ENCODE measurements at regions not wholly inside any gene's neighbourhood (a gene's known extent, or its start where the extent isn't known, plus 50 kb on each side); places are given as distances from the start of the nearest gene placed in this dataset.
"Not testable (repeated sequence)": the region's sequence is repeated elsewhere in the genome, so short reads cannot be mapped to it uniquely, and the experiment has no call there.

GRCh38 chr1:219863816-219864215 lies 64.5 kb downstream of the SLC30A10 start:
- not testable (repeated sequence) for DNase-seq

- no peak for DNase-seq
Observed at GRCh38 chr1:219862366-219862765, 66.0 kb downstream of the SLC30A10 start.

GRCh38 chr1:219858980-219859379 lies 69.4 kb downstream of the SLC30A10 start:
- no peak for DNase-seq

- DNase-seq: no peak
Observed at GRCh38 chr1:219847215-219847855, 81.0 kb downstream of the SLC30A10 start.

GRCh38 chr1:219839595-219839994 lies 88.8 kb downstream of the SLC30A10 start:
- DNase-seq: not testable (repeated sequence)

GRCh38 chr1:219837994-219838294 lies 90.4 kb downstream of the SLC30A10 start:
- DNase-seq: no peak

- DNase-seq: peak; percentile 45
Observed at GRCh38 chr1:219837274-219837993, 90.9 kb downstream of the SLC30A10 start.

- DNase-seq: no peak
Observed at GRCh38 chr1:219834314-219834917, 93.9 kb downstream of the SLC30A10 start.

GRCh38 chr1:219833214-219833815 lies 95.0 kb downstream of the SLC30A10 start:
- no peak for DNase-seq

- no peak for DNase-seq
Observed at GRCh38 chr1:219826290-219826689, 102.1 kb downstream of the SLC30A10 start.

GRCh38 chr1:219825355-219825754 lies 103.0 kb downstream of the SLC30A10 start:
- DNase-seq: no peak

GRCh38 chr1:219824338-219824737 lies 104.0 kb downstream of the SLC30A10 start:
- DNase-seq: no peak

- no peak for DNase-seq
Observed at GRCh38 chr1:219820551-219820950, 107.8 kb downstream of the SLC30A10 start.

GRCh38 chr1:219817914-219818313 lies 110.4 kb downstream of the SLC30A10 start:
- DNase-seq: no peak

- DNase-seq: no peak
Observed at GRCh38 chr1:219813294-219813693, 115.1 kb downstream of the SLC30A10 start.

- peak; percentile 34 for DNase-seq
Observed at GRCh38 chr1:219812491-219813203, 115.7 kb downstream of the SLC30A10 start.

GRCh38 chr1:219812086-219812485 lies 116.3 kb downstream of the SLC30A10 start:
- no peak for DNase-seq

GRCh38 chr1:219810451-219810850 lies 117.9 kb downstream of the SLC30A10 start:
- DNase-seq: no peak

GRCh38 chr1:219808790-219809189 lies 119.6 kb downstream of the SLC30A10 start:
- no peak for DNase-seq

GRCh38 chr1:219806642-219807041 lies 121.7 kb downstream of the SLC30A10 start:
- DNase-seq: no peak

- no peak for DNase-seq
Observed at GRCh38 chr1:219806020-219806419, 122.3 kb downstream of the SLC30A10 start.

GRCh38 chr1:219805191-219805590 lies 123.2 kb downstream of the SLC30A10 start:
- no peak for DNase-seq

GRCh38 chr1:219801156-219801820 lies 127.1 kb downstream of the SLC30A10 start:
- DNase-seq: no peak

Data from MV-4-11 (cell line).